ENCODE measurements at regions not wholly inside any gene's neighbourhood (a gene's known extent, or its start where the extent isn't known, plus 50 kb on each side); places are given as distances from the start of the nearest gene placed in this dataset.

- no peak for TF ChIP-seq CTCF (IDR thresholded peaks at IDR 0.05)
- TF ChIP-seq POLR2A (IDR thresholded peaks at IDR 0.05) = no peak
Measured at GRCh38 chr12:19842116-19842515, 402.8 kb downstream of the AEBP2 start.

Measured in heart left ventricle (tissue), 13 donors.